GM12892 (cell line): ENCODE measurements at regions not wholly inside any gene's neighbourhood (a gene's known extent, or its start where the extent isn't known, plus 50 kb on each side); places are given as distances from the start of the nearest gene placed in this dataset.
"Not testable (repeated sequence)": the region's sequence is repeated elsewhere in the genome, so short reads cannot be mapped to it uniquely, and the experiment has no call there.

Experiments used
- DNase-seq: peaks from one replicate; pipeline ENCODE4 v3.0.0; 2011; ENCODE audit not compliant: insufficient read length
- FAIRE-seq: peaks from 2 replicates; lab custom pipeline; 2011; peaks lifted over from hg19 to GRCh38; lab: Jason Lieb, UNC
- POLR2A ChIP-seq: IDR thresholded peaks from 2 replicates; pipeline ENCODE4 v1.6.1; 2011; ENCODE audit warnings: low read depth, low read length, control low read depth
- POLR2AphosphoS5 ChIP-seq: IDR thresholded peaks from 2 replicates; pipeline ENCODE4 v1.6.1; 2011; ENCODE audit warnings: low read depth, low read length, control low read depth
- TAF1 ChIP-seq: IDR thresholded peaks from 2 replicates; pipeline ENCODE4 v1.6.1; 2011; ENCODE audit warnings: low read depth, mild to moderate bottlenecking, control low read depth, low read length, borderline replicate concordance

DNA sequence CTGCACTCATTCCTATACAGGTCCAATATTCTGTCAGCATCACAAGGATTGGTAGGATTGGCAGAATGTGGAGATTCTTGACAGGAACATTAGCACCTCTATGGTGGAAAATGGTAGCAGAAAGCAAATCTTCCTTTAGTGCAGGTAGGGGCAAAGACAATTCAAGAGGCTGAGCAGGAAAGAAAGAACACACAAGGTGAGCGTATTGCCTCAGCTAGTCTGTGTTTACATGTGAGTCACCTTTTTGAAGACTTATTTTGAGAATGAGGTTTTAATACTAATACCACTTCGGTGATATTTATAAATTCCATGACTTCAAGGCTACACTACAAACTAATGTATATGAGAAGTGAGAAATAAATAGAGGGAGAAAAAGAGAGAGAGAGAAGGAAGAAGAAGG is 717.0 kb downstream of the BRINP1 start:
- TF ChIP-seq POLR2A (no peak), POLR2AphosphoS5 (no peak), TAF1 (no peak)
- DNase-seq: no peak
- FAIRE-seq: no peak

DNA sequence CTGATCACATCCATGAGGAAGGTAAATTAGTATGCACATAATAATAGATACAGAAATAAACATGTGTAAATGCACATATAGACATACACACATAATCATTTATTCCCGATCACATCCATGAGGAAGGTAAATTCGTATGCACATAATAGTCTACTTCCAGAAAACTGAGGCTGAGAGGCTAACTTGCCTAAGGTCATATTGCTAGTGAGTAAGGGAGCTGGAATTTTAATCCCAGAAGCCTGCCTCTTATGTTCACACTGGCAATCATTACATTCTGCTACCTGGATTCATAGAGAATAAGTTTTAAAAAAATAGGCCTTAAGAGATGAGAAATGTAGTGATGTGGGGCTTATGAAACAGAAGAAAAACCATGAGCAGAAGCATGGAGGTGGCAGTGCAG is 716.3 kb downstream of the BRINP1 start:
- TF ChIP-seq POLR2AphosphoS5 (no peak), POLR2A (no peak), TAF1 (no peak)
- no peak for FAIRE-seq
- no peak for DNase-seq

DNA sequence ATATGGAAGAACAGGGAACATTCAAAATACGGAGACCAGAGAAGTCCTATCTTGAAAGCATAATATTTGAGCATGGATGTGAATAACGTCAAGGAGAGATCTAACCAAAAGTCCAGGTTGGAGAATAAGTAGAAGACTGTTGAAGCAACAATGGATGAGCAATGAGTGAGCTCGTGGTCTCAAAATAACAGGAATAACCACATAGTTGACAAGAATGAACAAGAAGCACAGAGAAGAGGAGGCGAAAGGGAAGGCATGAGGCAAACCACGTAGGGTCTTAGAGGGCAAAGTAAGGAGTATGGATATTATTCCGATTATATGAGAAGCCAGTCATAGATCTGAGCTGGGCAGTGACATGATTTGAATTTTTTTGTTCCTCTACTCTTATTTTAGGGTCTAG is 710.2 kb downstream of the BRINP1 start:
- no peak for TF ChIP-seq TAF1
- TF ChIP-seq POLR2A: no peak
- no peak for TF ChIP-seq POLR2AphosphoS5
- FAIRE-seq (no peak), DNase-seq (no peak)

DNA sequence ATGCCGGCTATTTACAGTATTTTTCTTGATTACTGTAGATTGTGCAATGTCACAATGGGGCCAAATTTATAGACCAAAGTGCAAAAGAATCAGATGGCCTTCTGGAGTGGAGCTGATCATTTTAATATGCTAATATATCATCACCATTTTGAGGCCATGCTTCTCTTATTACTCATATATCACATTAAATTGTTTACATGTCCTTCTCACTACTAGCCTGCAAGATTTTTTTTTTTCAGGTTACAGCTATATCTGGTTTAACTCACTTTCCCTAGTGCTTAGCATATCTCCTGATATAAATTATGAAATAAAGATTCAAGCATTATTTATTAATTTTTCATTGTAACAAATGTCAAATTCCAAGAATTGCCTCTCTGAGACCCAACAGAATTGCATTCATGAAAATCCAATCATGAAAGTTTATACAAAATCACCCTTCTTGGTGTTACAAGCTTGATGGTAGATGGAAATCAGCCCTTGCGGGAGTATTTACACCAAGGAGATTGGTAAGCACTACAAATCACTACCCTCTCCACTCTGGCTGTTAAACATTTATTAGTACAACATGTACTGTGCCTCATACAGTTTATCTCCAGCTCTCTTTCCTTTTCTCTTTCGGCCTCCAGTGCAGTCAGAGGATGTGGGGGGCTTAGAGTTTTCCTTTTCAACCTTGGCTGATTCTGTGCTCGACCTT is 703.9 kb downstream of the BRINP1 start:
- no peak for DNase-seq
- FAIRE-seq: no peak
- TF ChIP-seq TAF1: no peak
- no peak for TF ChIP-seq POLR2A
- no peak for TF ChIP-seq POLR2AphosphoS5

DNA sequence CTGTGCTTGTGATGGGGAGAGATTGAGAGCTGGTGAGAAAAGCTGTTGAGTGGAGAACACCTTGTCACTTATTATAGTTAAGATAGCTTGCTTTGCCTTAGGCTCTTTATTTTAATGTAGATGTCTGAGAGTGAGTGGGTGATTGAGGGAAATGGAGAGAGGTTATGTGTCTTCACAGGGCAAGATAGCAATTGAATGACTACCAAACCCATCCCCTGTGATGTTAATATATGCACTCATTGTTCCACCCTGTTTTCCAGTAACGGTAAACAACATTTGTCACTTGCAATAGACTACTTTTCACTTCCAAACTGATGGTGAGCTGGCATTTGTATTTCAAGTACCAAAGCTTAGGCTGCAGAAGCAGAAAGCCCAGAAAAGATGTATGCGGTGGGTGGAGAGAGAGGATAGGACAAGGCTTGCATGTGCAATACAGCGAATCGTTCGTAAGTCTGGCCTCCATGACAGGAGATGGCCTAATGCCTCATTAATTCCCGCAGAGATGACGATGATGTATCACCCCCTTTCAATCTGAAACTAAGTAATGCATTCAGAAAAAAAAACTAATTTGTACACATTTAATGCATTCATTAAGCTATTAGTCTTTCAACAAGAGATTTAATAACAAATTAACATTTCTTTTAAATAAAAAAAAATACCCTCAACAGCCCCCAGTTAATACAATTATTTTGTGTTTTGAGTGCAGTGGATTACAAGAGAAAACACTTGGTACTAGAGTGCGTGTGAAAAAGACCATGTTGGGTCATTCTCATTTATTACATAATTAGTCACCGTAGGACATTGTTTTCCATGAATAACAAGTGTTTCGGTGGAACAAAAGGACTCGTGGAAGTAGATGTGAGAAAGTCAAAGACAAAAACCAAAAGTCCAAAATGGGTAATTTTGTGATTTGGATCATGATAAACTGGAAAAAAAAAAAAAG is 699.0 kb downstream of the BRINP1 start:
- TF ChIP-seq POLR2A (no peak), POLR2AphosphoS5 (no peak), TAF1 (no peak)
- FAIRE-seq (no peak), DNase-seq (no peak)

DNA sequence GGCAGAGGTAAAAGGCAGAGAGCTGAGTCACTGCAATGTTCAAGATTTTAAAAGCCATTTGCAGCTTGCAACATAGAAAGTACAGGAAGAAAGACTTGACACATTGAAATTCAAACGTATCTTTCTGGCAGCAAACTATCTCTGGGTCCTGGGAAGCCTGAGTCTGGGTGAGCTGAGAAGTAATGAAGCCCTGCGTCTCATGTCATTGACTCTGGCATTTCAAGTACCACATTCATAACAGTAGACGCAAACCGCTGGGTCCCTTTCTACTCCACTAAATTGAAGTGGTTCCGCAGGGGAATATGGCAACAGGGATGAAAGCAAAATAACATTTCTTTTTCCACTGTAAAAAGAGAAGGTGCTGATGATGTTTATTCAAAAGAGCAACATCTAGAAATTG is 694.3 kb downstream of the BRINP1 start:
- TF ChIP-seq POLR2AphosphoS5 (no peak), POLR2A (no peak), TAF1 (no peak)
- FAIRE-seq (no peak), DNase-seq (no peak)

DNA sequence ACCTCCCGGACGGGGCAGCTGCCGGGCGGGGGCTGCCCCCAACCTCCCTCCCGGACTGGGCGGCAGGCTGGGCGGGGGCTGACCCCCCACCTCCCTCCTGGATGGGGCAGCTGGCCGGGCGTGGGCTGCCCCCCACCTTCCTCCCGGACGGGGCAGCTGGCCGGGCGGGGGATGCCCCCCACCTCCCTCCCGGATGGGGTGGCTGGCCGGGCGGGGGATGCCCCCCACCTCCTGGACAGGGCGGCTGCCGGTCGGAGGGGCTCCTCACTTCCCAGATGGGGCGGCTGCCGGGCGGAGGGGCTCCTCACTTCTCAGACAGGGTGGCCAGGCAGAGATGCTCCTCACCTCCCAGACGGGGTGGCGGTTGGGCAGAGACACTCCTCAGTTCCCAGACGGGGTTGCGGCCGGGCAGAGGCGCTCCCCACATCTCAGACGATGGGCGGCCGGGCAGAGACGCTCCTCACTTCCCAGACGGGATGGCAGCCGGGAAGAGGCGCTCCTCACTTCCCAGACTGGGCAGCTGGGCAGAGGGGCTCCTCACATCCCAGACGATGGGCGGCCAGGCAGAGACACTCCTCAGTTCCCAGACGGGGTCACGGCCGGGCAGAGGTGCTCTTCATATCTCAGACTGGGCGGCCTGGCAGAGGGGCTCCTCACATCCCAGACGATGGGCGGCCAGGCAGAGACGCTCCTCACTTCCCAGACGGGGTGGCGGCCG is 691.1 kb downstream of the BRINP1 start:
- not testable (repeated sequence) for FAIRE-seq, DNase-seq

DNA sequence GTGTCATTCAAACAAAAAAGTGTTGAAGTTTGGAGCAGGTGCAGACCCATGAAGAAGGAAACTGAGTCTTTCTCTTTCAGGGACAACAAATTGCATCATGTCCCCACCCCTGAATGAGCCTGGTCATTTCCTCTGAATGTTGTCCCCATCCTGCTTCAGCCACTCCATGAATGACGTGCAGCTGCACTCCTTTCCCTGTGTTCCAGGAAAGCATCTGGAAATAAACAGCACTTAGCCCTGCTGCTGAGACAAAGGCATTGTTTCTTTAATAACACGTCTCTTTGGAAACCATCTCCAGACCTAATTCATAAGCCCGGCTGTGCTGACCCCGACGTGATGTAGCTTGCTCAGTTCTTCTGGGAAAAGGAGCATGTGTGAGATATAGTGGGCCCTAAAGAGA is 682.3 kb downstream of the BRINP1 start:
- TF ChIP-seq TAF1 (no peak), POLR2A (no peak), POLR2AphosphoS5 (no peak)
- DNase-seq (no peak), FAIRE-seq (no peak)

DNA sequence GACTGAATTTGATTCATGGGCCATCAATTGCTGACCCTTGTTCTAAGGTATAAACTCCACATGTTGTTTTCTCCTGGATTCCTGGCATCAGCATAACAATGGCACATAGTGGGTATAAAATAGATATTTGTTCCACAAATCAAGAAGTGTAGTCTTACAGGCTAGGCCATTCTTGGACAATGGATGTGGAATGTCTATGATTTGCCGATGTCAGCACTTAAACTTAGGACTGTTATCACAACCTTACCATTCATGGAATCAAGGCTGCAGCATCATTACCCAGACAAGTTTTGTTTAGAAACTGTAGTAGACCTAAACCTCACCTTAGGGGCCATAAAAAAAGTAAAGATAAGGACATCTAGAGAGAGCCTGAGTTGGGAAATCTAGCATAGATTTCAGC is 680.0 kb downstream of the BRINP1 start:
- DNase-seq (no peak), FAIRE-seq (no peak)
- TF ChIP-seq POLR2A (no peak), TAF1 (no peak), POLR2AphosphoS5 (no peak)

DNA sequence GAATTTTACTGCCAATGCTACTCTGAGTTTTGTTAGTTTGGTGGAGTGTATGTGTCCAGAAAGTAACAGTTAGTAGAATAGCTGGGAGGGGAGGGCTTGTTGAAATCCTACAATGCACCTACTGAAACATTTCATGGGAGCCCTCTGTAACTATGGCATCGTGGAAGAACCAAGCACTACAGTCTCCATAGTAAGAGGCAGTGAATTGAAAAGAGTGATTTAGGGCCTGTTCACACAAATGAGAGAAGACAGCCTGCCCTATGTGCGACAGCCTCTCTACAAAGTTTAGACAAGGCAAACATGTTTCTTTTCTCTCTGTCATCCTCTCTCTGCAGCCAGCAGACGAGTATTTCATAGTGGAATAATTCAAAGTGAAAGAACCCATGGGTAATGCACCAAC is 676.6 kb downstream of the BRINP1 start:
- TF ChIP-seq POLR2A: no peak
- TF ChIP-seq TAF1: no peak
- no peak for TF ChIP-seq POLR2AphosphoS5
- FAIRE-seq (no peak), DNase-seq (no peak)

DNA sequence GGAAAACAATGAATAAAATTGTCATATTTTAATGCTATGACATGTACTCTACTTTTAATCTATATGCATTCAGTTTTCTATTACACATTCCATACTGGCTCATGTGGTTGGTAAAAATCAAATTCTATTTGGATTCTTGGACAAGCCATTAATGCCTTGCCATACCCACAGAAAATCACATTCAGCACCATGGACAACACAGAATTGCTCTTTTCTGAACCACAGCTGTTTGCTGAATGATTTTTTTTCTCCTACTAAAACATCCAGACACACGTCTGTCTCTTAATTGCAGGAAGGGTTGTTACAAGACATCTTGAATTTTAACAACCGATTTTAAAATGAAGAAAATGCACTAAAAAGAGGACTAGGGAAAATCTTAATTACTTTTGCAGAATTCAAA is 675.6 kb downstream of the BRINP1 start:
- no peak for DNase-seq
- no peak for TF ChIP-seq TAF1
- TF ChIP-seq POLR2AphosphoS5: no peak
- TF ChIP-seq POLR2A: no peak
- no peak for FAIRE-seq

DNA sequence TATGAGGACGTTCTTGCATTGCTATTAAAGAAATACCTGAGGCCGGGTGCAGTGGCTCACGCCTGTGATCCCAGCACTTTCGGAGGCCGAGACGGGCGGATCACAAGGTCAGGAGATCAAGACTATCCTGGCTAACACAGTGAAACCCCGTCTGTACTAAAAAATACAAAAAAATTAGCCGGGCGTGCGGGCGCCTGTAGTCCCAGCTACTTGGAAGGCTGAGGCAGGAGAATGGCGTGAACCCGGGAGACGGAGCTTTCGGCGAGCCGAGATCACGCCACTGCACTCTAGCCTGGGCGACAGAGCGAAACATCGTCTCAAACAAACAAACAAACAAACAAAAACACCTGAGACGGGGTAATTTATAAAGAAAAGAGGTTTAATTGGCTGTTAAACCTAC is 674.0 kb downstream of the BRINP1 start:
- not testable (repeated sequence) for DNase-seq, FAIRE-seq
